ENCODE measurements at regions not wholly inside any gene's neighbourhood (a gene's known extent, or its start where the extent isn't known, plus 50 kb on each side); places are given as distances from the start of the nearest gene placed in this dataset.

DNA sequence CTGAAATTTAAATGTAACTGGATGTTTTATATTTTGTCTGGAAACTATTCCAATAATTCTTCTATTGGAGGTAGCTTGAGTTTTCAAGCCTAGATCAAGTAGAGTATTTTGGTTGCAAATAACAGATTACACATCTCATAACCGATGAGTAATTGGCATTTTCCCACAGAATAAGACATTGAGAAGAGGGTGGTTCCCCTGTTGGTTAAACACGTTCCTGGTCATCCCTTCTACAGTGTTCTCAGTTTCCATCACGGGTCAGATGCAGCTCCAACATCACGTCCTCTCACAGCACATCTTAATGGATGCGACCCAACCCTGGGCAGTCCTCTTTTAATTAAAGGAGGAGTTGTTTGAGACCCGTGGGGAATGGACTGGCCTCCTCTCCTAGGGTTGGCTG, 149.0 kb upstream of the ZNF516 start:
- no peak overlapping the region for H3K27ac ChIP-seq (ENCODE audit: low read length)
- H3K4me3 ChIP-seq (ENCODE audit: low read length) = no peak overlapping the region
- H3K4me2 ChIP-seq (ENCODE audit: low read length) = no peak overlapping the region
- DNase-seq (no peak), ATAC-seq (no peak)
- no peaks in the 10 kb centered on the region for H3K9me2 ChIP-seq (replicated peaks; ENCODE audit: low read length)
- H2AFZ ChIP-seq (ENCODE audit: low read length) = no peak overlapping the region
- intact Hi-C loops (cut with micrococcal nuclease) = no loop called here
- H3K79me2 ChIP-seq (ENCODE audit: low read length) = no peaks in the 10 kb centered on the region
- H3F3A ChIP-seq (ENCODE audit: low read length, unreplicated experiment) = no peaks in the 10 kb centered on the region
- no peak overlapping the region for H3K9ac ChIP-seq (ENCODE audit: low read length)
- no peaks in the 10 kb centered on the region for H3K9me3 ChIP-seq (ENCODE audit: low read length)
- POLR2A ChIA-PET (ENCODE audit: unreplicated experiment) = no interaction called here
- no peaks in the 10 kb centered on the region for H3K4me1 ChIP-seq (ENCODE audit: insufficient read depth, low read length)
- no peaks in the 10 kb centered on the region for H3K36me3 ChIP-seq (ENCODE audit: low read depth, low read length)
- BruUV-seq (replicated peaks) = no TSS peak
- H4K20me1 ChIP-seq (ENCODE audit: low read length) = no peaks in the 10 kb centered on the region
- TF ChIP-seq EZH2phosphoT487 (IDR thresholded peaks at IDR 0.05; ENCODE audit: borderline replicate concordance, low read length) (no peak), EZH2 (IDR thresholded peaks at IDR 0.05; ENCODE audit: low read length, unreplicated experiment) (no peak)
- TF ChIP-seq, protein P1, sequence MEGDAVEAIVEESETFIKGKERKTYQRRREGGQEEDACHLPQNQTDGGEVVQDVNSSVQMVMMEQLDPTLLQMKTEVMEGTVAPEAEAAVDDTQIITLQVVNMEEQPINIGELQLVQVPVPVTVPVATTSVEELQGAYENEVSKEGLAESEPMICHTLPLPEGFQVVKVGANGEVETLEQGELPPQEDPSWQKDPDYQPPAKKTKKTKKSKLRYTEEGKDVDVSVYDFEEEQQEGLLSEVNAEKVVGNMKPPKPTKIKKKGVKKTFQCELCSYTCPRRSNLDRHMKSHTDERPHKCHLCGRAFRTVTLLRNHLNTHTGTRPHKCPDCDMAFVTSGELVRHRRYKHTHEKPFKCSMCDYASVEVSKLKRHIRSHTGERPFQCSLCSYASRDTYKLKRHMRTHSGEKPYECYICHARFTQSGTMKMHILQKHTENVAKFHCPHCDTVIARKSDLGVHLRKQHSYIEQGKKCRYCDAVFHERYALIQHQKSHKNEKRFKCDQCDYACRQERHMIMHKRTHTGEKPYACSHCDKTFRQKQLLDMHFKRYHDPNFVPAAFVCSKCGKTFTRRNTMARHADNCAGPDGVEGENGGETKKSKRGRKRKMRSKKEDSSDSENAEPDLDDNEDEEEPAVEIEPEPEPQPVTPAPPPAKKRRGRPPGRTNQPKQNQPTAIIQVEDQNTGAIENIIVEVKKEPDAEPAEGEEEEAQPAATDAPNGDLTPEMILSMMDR (conservative IDR thresholded peaks at IDR 0.05; ENCODE audit: low read depth, low read length) = no peak
- peaks cover 32% of the 10 kb centered on the region for H3K27me3 ChIP-seq (ENCODE audit: low read length)
- CTCF ChIA-PET = no interaction called here

GRCh38 chr18:76643199-76643598, 148.2 kb upstream of the ZNF516 start:
- POLR2A ChIA-PET (ENCODE audit: unreplicated experiment) = no interaction called here

DNA sequence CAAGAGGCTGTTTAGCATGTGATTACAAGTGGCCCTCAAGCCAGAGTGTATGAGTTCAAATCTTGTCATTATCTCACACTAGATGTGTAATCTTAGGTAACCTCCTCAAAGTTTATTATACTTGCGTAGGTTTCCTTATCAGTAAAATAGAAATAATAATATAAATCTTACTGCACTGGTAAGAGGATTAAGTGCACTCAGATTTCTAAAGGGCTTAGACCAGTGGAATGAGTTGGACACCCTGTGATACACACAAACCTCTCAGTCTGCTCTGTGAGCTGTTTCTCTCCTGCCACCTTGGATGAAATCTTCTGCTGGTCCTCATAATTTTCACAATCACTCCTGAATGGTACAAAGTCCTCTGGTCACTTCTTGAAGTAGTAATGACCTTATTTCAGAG, 145.4 kb upstream of the ZNF516 start:
- ChIA-PET CTCF (no interaction called here), POLR2A (ENCODE audit: unreplicated experiment) (no interaction called here)
- Histone ChIP-seq H3K79me2 (ENCODE audit: low read length) (no peaks in the 10 kb centered on the region), H3K4me3 (ENCODE audit: low read length) (no peak overlapping the region), H3K4me2 (ENCODE audit: low read length) (no peak overlapping the region), H3K9me2 (replicated peaks; ENCODE audit: low read length) (no peaks in the 10 kb centered on the region), H3K9me3 (ENCODE audit: low read length) (no peaks in the 10 kb centered on the region), H3F3A (ENCODE audit: low read length, unreplicated experiment) (no peaks in the 10 kb centered on the region), H3K4me1 (ENCODE audit: insufficient read depth, low read length) (no peaks in the 10 kb centered on the region), H3K9ac (ENCODE audit: low read length) (no peak overlapping the region), H3K27ac (ENCODE audit: low read length) (no peak overlapping the region), H3K36me3 (ENCODE audit: low read depth, low read length) (no peaks in the 10 kb centered on the region), H3K27me3 (ENCODE audit: low read length) (peaks cover 44% of the 10 kb centered on the region), H4K20me1 (ENCODE audit: low read length) (no peaks in the 10 kb centered on the region), H2AFZ (ENCODE audit: low read length) (no peak overlapping the region)
- TF ChIP-seq EZH2phosphoT487 (IDR thresholded peaks at IDR 0.05; ENCODE audit: borderline replicate concordance, low read length) = no peak
- TF ChIP-seq, protein P1 (conservative IDR thresholded peaks at IDR 0.05; ENCODE audit: low read depth, low read length) = no peak
- TF ChIP-seq EZH2 (IDR thresholded peaks at IDR 0.05; ENCODE audit: low read length, unreplicated experiment) = no peak
- no peak for DNase-seq
- intact Hi-C loops (cut with micrococcal nuclease) = no loop called here
- no TSS peak for BruUV-seq (replicated peaks)
- no peak for ATAC-seq

More at GRCh38 chr18:76643199-76643598, 148.2 kb upstream of the ZNF516 start:
- no peak overlapping the region for H2AFZ ChIP-seq (ENCODE audit: low read length)
- no peaks in the 10 kb centered on the region for H3K36me3 ChIP-seq (ENCODE audit: low read depth, low read length)
- peaks cover 34% of the 10 kb centered on the region for H3K27me3 ChIP-seq (ENCODE audit: low read length)
- no peaks in the 10 kb centered on the region for H3K4me1 ChIP-seq (ENCODE audit: insufficient read depth, low read length)
- CTCF ChIA-PET = no interaction called here
- H3K9ac ChIP-seq (ENCODE audit: low read length) = no peak overlapping the region
- no peak overlapping the region for H3K27ac ChIP-seq (ENCODE audit: low read length)
- H3K4me3 ChIP-seq (ENCODE audit: low read length) = no peak overlapping the region
- H3K79me2 ChIP-seq (ENCODE audit: low read length) = no peaks in the 10 kb centered on the region
- intact Hi-C loops (cut with micrococcal nuclease) = no loop called here
- no peaks in the 10 kb centered on the region for H3F3A ChIP-seq (ENCODE audit: low read length, unreplicated experiment)
- DNase-seq = no peak
- no peaks in the 10 kb centered on the region for H4K20me1 ChIP-seq (ENCODE audit: low read length)
- no peaks in the 10 kb centered on the region for H3K9me3 ChIP-seq (ENCODE audit: low read length)
- H3K9me2 ChIP-seq (replicated peaks; ENCODE audit: low read length) = no peaks in the 10 kb centered on the region
- no peak overlapping the region for H3K4me2 ChIP-seq (ENCODE audit: low read length)
- BruUV-seq (replicated peaks) = no TSS peak
- no peak for ATAC-seq
- no peak for TF ChIP-seq EZH2 (IDR thresholded peaks at IDR 0.05; ENCODE audit: low read length, unreplicated experiment)
- TF ChIP-seq, protein P1 (conservative IDR thresholded peaks at IDR 0.05; ENCODE audit: low read depth, low read length) = no peak
